ENCODE measurements at regions not wholly inside any gene's neighbourhood (a gene's known extent, or its start where the extent isn't known, plus 50 kb on each side); places are given as distances from the start of the nearest gene placed in this dataset.

DNA sequence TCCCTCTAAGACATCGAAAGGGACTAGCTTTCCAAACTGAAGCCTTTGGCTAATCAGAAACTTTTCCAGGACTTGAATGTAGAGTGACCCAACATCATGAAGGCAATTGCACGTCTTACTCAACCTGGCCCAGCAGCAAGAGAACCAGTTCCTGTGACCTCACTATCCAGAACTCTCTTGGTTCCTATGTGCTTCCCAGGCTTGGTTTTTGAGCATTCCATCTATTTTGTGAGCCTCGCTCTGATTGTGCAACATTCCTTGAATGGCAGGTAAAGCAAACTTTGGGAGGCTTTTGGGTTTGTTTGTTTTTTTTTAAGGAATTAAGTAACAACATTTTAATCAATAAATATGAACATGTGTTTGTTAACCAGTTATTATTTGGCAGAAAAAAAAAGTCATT, 183.6 kb upstream of the EGLN3 start:
- no peak for DNase-seq (ENCODE audit: extremely low read depth, low read depth)
- no peak overlapping the region for H3K4me3 ChIP-seq (replicated peaks; ENCODE audit: low read depth, low read length)
- TF ChIP-seq, protein P1, sequence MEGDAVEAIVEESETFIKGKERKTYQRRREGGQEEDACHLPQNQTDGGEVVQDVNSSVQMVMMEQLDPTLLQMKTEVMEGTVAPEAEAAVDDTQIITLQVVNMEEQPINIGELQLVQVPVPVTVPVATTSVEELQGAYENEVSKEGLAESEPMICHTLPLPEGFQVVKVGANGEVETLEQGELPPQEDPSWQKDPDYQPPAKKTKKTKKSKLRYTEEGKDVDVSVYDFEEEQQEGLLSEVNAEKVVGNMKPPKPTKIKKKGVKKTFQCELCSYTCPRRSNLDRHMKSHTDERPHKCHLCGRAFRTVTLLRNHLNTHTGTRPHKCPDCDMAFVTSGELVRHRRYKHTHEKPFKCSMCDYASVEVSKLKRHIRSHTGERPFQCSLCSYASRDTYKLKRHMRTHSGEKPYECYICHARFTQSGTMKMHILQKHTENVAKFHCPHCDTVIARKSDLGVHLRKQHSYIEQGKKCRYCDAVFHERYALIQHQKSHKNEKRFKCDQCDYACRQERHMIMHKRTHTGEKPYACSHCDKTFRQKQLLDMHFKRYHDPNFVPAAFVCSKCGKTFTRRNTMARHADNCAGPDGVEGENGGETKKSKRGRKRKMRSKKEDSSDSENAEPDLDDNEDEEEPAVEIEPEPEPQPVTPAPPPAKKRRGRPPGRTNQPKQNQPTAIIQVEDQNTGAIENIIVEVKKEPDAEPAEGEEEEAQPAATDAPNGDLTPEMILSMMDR (IDR thresholded peaks at IDR 0.05; ENCODE audit: low read depth, low read length, missing control alignments), result no peak

DNA sequence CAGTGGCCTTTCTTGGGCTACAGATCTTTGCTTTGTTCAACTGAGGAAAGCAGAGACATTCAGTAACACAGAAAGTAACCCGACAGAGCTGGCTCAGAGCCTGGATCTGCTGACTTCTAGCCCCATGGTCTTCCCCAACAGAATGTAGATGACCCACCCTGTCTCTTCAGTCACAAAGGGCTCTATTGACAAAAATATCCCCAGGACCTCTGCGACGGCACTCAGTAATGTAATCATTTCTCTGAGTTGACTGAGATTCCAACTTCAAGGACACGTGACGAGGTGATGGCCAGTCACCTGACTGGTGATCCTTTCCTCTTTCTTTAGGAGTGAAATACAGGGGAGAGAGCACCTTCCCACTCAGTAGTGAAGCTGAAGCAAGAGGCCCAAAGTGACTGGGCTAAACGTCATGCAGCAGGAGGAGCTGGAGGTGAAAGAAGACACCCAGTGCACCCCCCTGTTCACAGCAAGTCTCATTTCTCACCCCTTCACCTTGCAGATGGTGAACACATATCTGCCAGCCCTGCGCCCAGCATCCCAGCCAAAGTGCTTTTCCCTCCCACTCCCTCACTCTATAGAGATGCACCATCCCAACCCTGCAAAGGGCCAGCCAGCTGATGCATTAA, 179.2 kb upstream of the EGLN3 start:
- TF ChIP-seq, protein P1 (IDR thresholded peaks at IDR 0.05; ENCODE audit: low read depth, low read length, missing control alignments), result no peak
- no peak for DNase-seq (ENCODE audit: extremely low read depth, low read depth)
- no peak overlapping the region for H3K4me3 ChIP-seq (replicated peaks; ENCODE audit: low read depth, low read length)

DNA sequence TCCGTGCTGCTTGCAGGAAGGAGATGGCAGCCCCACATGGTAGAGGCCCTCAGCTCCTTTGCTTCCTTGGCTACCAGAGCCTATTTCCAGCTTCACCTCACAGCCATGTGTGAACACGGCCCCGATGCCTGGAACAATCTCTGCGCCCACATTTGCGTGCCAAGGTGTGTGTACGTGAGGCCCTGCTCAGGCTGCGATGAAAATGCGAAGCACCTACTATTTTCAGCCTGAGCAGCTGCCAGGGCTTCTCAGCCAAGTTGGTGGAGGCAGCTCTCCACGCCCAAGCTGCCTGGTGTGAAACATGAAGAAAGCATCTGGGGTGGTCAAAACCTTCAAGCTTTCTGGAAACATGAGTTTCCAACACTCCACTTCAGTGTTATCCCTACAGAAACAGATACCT, 177.8 kb upstream of the EGLN3 start:
- no peak for DNase-seq (ENCODE audit: extremely low read depth, low read depth)
- TF ChIP-seq, protein P1 (IDR thresholded peaks at IDR 0.05; ENCODE audit: low read depth, low read length, missing control alignments), result no peak
- no peak overlapping the region for H3K4me3 ChIP-seq (replicated peaks; ENCODE audit: low read depth, low read length)

DNA sequence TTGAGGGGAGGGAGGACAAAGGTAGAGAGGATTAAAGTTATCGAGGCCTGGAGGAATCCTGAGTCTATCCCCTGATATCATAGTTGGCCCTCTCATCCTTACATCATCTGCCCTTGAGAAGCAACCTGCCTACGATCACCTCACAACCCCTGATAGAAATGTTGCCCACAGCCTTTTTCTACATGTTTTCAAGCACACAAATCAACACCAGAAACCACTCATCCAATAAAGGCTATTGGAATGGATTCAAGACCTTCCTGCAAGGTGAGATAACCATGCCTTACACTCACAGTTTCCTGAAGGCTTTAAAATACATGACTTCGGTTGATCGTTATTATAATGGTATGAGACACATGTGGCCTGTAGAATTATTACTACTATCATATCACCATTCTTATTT, 175.7 kb upstream of the EGLN3 start:
- TF ChIP-seq, protein P1 (IDR thresholded peaks at IDR 0.05; ENCODE audit: low read depth, low read length, missing control alignments), result no peak
- DNase-seq (ENCODE audit: extremely low read depth, low read depth), result no peak

DNA sequence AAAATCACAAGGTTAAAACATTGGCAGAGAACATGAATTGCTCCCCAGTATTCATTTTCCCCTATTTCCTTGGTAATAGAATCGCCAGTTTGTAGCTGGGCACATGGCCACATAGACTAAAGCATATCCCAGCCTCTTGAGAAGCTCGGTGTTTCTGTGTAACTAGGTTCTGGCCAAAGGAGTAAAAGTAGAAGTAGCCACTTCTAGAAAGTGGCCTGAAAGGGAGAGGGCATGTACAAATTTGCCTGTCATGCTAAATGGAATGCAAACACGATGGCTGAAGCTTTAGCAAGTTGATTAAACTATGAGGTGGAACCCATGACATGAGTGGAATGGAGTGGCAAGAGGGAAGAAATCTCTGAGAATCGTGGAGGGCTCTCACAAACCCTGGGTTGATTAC, 173.7 kb upstream of the EGLN3 start:
- TF ChIP-seq, protein P1 (IDR thresholded peaks at IDR 0.05; ENCODE audit: low read depth, low read length, missing control alignments), result no peak
- H3K4me3 ChIP-seq (replicated peaks; ENCODE audit: low read depth, low read length), result no peak overlapping the region

More for the DNA sequence above, 175.7 kb upstream of the EGLN3 start:
- no peak overlapping the region for H3K4me3 ChIP-seq (replicated peaks; ENCODE audit: low read depth, low read length)

DNA sequence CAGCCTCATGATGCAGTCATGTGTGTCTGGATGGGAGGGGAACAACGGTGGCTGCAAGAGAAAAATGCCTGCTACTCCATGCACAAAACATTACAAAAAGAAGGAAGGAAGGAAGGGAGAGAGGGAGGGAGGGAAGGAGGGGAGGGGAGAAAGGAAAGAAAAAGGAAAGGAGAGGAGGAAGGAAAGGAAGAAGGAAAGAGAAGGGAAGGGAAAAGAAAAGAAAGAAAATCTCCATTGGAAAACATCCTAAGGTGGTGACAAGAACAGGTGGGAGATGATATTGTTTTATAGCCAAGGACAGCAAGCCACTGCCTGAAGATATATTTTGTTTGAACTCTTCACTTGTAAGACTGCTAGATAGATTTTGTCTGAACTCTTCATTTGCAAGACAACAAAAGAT, 171.8 kb upstream of the EGLN3 start:
- no peak overlapping the region for H3K4me3 ChIP-seq (replicated peaks; ENCODE audit: low read depth, low read length)
- TF ChIP-seq, protein P1 (IDR thresholded peaks at IDR 0.05; ENCODE audit: low read depth, low read length, missing control alignments), result no peak

More for the DNA sequence above, 173.7 kb upstream of the EGLN3 start:
- DNase-seq (ENCODE audit: extremely low read depth, low read depth), result no peak

DNA sequence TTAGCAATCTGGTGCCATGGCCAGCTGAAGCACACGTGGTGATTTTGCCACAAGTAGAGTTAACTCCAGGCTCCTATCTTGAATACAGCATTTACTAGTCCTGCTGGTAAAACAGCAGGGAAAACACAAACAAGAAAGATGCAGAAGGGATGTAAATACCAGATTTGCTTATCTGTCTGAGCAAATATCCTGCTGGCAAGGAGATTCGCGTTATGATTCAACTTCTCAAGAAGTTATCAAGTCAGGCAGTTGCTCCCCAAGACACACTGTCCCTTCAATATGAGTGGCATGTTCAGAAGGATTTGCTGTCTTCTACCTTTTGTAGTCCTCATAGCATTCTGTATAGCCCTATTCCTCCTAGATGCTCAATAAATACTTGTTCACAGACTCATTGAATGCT, 171.2 kb upstream of the EGLN3 start:
- H3K4me3 ChIP-seq (replicated peaks; ENCODE audit: low read depth, low read length), result no peak overlapping the region
- TF ChIP-seq, protein P1 (IDR thresholded peaks at IDR 0.05; ENCODE audit: low read depth, low read length, missing control alignments), result no peak
- no peak for DNase-seq (ENCODE audit: extremely low read depth, low read depth)

More for the DNA sequence above, 171.8 kb upstream of the EGLN3 start:
- DNase-seq (ENCODE audit: extremely low read depth, low read depth), result no peak
